Kidney (tissue), 13 donors: ENCODE measurements at regions not wholly inside any gene's neighbourhood (a gene's known extent, or its start where the extent isn't known, plus 50 kb on each side); places are given as distances from the start of the nearest gene placed in this dataset.
A peak's percentile ranks its signal among the peaks of the same experiment; 100 is the strongest.
"Not testable (repeated sequence)": the region's sequence is repeated elsewhere in the genome, so short reads cannot be mapped to it uniquely, and the experiment has no call there.

Experiments
- DNase-seq, 5 donors: peaks; one replicate each; pipeline ENCODE4 v3.0.0-alpha.2; 2013 to 2020
- FAIRE-seq: peaks from 2 replicates; lab custom pipeline; 2012; peaks lifted over from hg19 to GRCh38; lab: Jason Lieb, UNC
- H3K27ac ChIP-seq, 2 donors: one replicate each; pipeline ENCODE4 v1.7.0; 2013; ENCODE audit warnings: low read depth in 2 of 2, low read length in 2 of 2, inconsistent platforms in 1 of 2
- H3K27me3 ChIP-seq: one replicate; pipeline ENCODE4 v1.7.1; 2013; ENCODE audit warnings: low read length, inconsistent platforms; ENCODE audit not compliant: control insufficient read depth, insufficient read depth
- H3K36me3 ChIP-seq, 3 donors: one replicate each; pipeline versions ENCODE4 v1.7.0 to v1.7.1; 2013; ENCODE audit warnings: low read length in 3 of 3, control low read depth in 1 of 3, inconsistent platforms in 1 of 3; ENCODE audit not compliant: insufficient read depth in 3 of 3, control insufficient read depth in 2 of 3
- H3K4me1 ChIP-seq, 3 donors: one replicate each; pipeline versions ENCODE4 v1.7.0 to v1.7.1; 2013; ENCODE audit warnings: low read length in 3 of 3, inconsistent platforms in 1 of 3, low read depth in 1 of 3; ENCODE audit not compliant: control insufficient read depth in 2 of 3, insufficient read depth in 2 of 3
- H3K4me3 ChIP-seq, 3 donors: one replicate each; pipeline versions ENCODE4 v1.7.0 to v1.8.1; 2013; ENCODE audit warnings: low read length in 3 of 3, control low read depth in 1 of 3, inconsistent platforms in 1 of 3
- H3K9ac ChIP-seq, 3 donors: one replicate each; pipeline versions ENCODE4 v1.7.0 to v1.7.1; 2013; ENCODE audit warnings: low read length in 3 of 3, control low read depth in 1 of 3, inconsistent platforms in 1 of 3
- H3K9me3 ChIP-seq, 3 donors: one replicate each; pipeline versions ENCODE4 v1.7.0 to v1.7.1; 2013; ENCODE audit warnings: low read length in 3 of 3, control low read depth in 1 of 3, inconsistent platforms in 1 of 3; ENCODE audit not compliant: control insufficient read depth in 2 of 3, insufficient read depth in 1 of 3
- intact Hi-C: fragments of 100-400 bp; cut with DNase I; formaldehyde crosslinking; loops from one replicate; pipeline ENCODE4 v1.11.1; 2022
- TF ChIP-seq, protein P1 (sequence below): IDR thresholded peaks from 3 replicates; pipeline ENCODE4 v1.5.1; 2012; ENCODE audit warnings: mild to moderate bottlenecking, moderate library complexity, borderline replicate concordance; ENCODE audit not compliant: insufficient read depth; ENCODE audit errors: extremely low read depth
- donor health status: control.
- donor health status: control.
- donor health status: control.
- donor health status: control.
- donor health status: control.
- donor health status: DM: yes; HTN: yes; CAD: no.
- donor health status: Normal renal cell carcinoma (clear cell type).

DNA sequence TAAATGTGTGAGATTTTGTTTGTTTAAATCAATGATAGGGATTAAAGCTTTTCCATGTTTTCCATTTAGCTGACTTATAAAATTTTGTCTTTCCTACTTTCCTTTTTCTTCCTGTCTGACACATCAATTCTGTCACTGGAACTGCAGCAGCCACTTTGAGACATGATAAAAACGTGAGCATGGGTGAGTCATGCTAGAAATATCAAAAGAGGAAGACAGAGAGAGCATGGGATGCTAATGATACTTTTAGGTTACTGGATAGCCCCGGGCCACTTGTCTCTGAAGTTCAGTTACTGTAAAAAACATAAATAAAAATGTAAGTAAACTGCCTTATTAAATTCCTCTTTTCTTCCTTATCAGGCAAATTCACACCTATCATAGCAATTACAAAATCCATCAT is 1332.0 kb upstream of the PCDH20 start:
- H3K9ac ChIP-seq, result no peak overlapping the region
- no peak overlapping the region for H3K27ac ChIP-seq
- no peaks in the 10 kb centered on the region for H3K27me3 ChIP-seq
- TF ChIP-seq, protein P1, sequence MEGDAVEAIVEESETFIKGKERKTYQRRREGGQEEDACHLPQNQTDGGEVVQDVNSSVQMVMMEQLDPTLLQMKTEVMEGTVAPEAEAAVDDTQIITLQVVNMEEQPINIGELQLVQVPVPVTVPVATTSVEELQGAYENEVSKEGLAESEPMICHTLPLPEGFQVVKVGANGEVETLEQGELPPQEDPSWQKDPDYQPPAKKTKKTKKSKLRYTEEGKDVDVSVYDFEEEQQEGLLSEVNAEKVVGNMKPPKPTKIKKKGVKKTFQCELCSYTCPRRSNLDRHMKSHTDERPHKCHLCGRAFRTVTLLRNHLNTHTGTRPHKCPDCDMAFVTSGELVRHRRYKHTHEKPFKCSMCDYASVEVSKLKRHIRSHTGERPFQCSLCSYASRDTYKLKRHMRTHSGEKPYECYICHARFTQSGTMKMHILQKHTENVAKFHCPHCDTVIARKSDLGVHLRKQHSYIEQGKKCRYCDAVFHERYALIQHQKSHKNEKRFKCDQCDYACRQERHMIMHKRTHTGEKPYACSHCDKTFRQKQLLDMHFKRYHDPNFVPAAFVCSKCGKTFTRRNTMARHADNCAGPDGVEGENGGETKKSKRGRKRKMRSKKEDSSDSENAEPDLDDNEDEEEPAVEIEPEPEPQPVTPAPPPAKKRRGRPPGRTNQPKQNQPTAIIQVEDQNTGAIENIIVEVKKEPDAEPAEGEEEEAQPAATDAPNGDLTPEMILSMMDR, result no peak
- no peak for FAIRE-seq
- H3K4me3 ChIP-seq, result no peak overlapping the region
- intact Hi-C loops, result no loop called here
- H3K4me1 ChIP-seq, result no peaks in the 10 kb centered on the region
- H3K9me3 ChIP-seq, result no peaks in the 10 kb centered on the region
- no peak for DNase-seq
- H3K36me3 ChIP-seq, result no peaks in the 10 kb centered on the region

DNA sequence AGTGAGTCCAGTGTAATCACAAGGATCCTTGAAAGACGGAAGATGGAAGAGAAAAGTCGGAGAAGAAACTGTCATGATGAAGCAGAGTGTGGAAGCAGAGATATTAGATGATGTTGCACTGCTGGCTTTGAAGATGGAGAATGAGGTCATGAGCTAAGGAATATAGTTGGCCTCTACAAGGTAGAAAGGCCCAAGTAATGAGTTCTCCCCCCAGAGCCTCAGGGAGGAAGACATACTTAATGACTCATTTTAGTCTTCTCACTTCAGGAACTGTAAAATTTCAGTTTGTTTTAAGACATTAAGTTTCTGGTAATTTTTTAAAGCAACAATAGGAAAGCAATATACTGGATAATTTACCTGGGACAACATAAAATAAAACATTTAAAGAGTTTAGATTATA is 1331.5 kb upstream of the PCDH20 start:
- TF ChIP-seq, protein P1, result no peak
- Histone ChIP-seq H3K27me3 (no peaks in the 10 kb centered on the region), H3K9ac (no peak overlapping the region), H3K36me3 (no peaks in the 10 kb centered on the region), H3K4me3 (no peak overlapping the region), H3K27ac (no peak overlapping the region), H3K4me1 (no peaks in the 10 kb centered on the region), H3K9me3 (no peaks in the 10 kb centered on the region)
- DNase-seq (no peak), FAIRE-seq (no peak)
- intact Hi-C loops, result no loop called here

DNA sequence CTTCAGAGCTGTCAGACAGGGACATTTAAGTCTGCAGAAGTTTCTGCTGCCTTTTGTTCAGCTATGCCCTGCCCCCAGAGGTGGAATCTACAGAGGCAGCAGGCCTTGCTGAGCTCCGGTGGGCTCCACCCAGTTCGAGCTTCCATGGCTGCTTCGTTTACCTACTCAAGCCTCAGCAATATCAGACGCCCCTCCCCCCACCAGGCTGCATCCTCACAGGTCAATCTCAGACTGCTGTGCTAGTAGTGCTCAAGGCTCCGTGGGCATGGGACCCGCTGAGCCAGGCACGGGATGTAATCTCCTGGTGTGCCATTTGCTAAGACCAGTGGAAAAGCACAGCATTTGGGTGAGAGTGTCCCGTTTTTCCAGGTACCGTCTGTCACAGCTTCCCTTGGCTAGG is 1314.1 kb upstream of the PCDH20 start:
- intact Hi-C loops, result not testable (repeated sequence)

DNA sequence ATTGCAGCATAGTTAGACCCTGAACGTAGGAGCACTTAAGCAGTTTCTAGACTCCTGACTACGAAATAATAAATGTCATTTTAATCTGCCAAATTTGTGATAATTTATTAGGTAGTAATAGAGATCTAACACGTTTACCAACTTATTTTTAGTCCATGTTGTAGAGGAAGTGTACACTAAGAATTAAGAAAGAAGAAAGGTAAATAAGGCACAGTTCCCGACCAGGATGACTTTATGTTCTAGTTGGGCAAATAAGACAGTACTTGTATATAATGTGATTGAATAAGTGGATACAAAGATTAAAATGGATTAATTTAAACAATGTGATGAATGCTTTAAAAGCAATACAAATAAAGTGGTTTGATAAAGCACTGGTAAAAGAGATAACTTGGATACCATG is 1306.2 kb upstream of the PCDH20 start:
- Histone ChIP-seq H3K4me1 (no peaks in the 10 kb centered on the region), H3K27ac (no peak overlapping the region), H3K4me3 (no peak overlapping the region), H3K9me3 (no peaks in the 10 kb centered on the region), H3K27me3 (no peaks in the 10 kb centered on the region), H3K9ac (no peak overlapping the region), H3K36me3 (no peaks in the 10 kb centered on the region)
- DNase-seq (no peak), FAIRE-seq (no peak)
- TF ChIP-seq, protein P1, result no peak
- intact Hi-C loops, result no loop called here

More for the DNA sequence above, 1314.1 kb upstream of the PCDH20 start:
- H3K27me3 ChIP-seq, H3K9me3 ChIP-seq, H3K9ac ChIP-seq, H3K27ac ChIP-seq, H3K4me3 ChIP-seq, FAIRE-seq, H3K36me3 ChIP-seq, H3K4me1 ChIP-seq: not testable (repeated sequence)
- peak in 1 of 5 donors; percentile 24 for DNase-seq

DNA sequence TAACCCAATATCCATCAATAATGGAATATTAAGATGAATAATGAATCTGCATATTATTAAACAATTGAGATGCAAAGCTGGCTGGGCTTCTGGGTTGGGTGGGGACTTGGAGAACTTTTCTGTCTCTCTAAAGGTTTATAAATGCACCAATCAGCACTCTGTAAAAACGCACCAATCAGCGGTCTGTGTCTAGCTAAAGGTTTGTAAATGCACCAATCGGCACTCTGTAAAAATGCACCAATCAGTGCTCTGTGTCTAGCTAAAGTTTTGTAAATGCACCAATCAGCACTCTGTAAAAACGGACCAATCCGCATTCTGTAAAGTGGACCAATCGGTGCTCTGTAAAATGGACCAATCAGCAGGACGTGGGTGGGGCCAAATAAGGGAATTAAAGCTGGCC is 1296.3 kb upstream of the PCDH20 start:
- H3K9me3 ChIP-seq, H3K9ac ChIP-seq, H3K4me1 ChIP-seq, H3K27me3 ChIP-seq, H3K36me3 ChIP-seq, H3K27ac ChIP-seq, intact Hi-C loops, DNase-seq, FAIRE-seq, H3K4me3 ChIP-seq: not testable (repeated sequence)
